ENCODE measurements at regions not wholly inside any gene's neighbourhood (a gene's known extent, or its start where the extent isn't known, plus 50 kb on each side); places are given as distances from the start of the nearest gene placed in this dataset.

DNA sequence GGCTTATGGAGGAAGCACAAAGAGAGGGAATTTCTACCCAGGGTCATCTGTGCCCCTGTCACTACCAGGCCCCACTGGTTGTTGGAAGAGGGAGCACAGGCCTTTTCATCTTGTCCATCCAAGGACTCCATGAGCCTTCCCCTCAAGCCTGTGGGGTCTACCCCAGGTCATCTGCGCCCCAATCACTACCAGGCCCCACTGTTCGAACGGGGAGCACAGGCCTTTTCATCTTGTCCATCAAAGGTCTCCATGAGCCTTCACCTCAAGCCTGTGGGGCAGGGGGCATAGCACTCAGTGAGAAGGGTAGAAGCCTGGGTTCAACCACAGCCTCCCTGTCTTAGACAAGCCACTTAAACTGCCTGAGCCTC, 101.5 kb upstream of the CDH5 start:
- DNase-seq (ENCODE audit: extremely low spot score): no peak
- intact Hi-C loops (cut with DNase I): no loop called here
- H3K4me1 ChIP-seq: peaks cover 13 to 66% (median 58%) of the 10 kb centered on the region in 4 donors

DNA sequence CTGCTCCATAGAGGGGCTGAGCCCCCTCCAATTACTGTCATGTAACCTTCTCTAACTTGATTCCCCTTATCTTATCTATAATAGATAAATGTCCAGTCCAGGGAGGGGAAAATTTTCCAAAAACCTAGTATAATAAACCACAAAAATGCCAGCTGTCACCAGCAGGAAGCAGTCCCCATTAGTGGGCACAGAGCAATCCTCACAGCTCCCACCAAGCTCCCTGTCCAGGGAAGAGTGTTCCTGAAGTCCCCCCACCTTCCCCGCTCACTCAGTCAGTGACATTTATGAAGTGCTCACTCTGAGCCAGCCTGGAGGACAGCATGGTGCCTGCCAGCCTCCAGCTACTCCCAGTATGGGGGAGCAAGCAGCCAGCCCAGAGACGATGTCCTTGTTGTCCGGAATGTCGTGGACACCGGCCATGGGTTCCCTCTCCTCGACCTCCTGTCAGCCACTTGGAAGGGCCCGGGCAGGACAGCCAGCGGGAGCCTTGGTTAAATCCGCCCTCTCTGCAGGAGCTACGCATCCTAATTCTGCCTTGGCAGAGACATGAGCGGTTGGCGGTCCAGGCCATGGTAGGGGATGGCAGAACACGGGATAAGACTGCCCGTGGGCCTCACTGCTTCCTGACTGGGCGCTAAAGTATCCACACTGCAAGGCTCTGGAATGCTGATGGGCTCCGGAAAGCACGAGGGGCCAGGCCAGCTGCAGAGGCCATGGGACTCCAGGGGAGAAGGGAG, 102.0 kb upstream of the CDH5 start:
- H3K4me1 ChIP-seq: peaks cover 13 to 61% (median 54%) of the 10 kb centered on the region in 4 donors
- DNase-seq (ENCODE audit: extremely low spot score): no peak
- no peak overlapping the region for H3K27ac ChIP-seq (replicated peaks in 1 of 4)
- TF ChIP-seq POLR2AphosphoS5 (IDR thresholded peaks at IDR 0.05): no peak
- TF ChIP-seq, protein P1, sequence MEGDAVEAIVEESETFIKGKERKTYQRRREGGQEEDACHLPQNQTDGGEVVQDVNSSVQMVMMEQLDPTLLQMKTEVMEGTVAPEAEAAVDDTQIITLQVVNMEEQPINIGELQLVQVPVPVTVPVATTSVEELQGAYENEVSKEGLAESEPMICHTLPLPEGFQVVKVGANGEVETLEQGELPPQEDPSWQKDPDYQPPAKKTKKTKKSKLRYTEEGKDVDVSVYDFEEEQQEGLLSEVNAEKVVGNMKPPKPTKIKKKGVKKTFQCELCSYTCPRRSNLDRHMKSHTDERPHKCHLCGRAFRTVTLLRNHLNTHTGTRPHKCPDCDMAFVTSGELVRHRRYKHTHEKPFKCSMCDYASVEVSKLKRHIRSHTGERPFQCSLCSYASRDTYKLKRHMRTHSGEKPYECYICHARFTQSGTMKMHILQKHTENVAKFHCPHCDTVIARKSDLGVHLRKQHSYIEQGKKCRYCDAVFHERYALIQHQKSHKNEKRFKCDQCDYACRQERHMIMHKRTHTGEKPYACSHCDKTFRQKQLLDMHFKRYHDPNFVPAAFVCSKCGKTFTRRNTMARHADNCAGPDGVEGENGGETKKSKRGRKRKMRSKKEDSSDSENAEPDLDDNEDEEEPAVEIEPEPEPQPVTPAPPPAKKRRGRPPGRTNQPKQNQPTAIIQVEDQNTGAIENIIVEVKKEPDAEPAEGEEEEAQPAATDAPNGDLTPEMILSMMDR (IDR thresholded peaks at IDR 0.05): no peak
- no peak for TF ChIP-seq EP300 (IDR thresholded peaks at IDR 0.05)
- TF ChIP-seq POLR2A (IDR thresholded peaks at IDR 0.05; ENCODE audit: low read depth): no peak
- intact Hi-C loops (cut with DNase I): no loop called here
- H3K36me3 ChIP-seq: no peaks in the 10 kb centered on the region
- no peaks in the 10 kb centered on the region for H3K9me3 ChIP-seq
- H3K4me3 ChIP-seq: no peak overlapping the region
- H3K27me3 ChIP-seq: no peaks in the 10 kb centered on the region
- WGBS: 94% methylated on average over 12 of the region's 17 CpGs

More for the DNA sequence above, 101.5 kb upstream of the CDH5 start:
- H3K9me3 ChIP-seq: no peaks in the 10 kb centered on the region
- 100% methylated on average over 3 of the region's 3 CpGs for WGBS
- TF ChIP-seq POLR2AphosphoS5 (IDR thresholded peaks at IDR 0.05) (no peak), POLR2A (IDR thresholded peaks at IDR 0.05; ENCODE audit: low read depth) (no peak), EP300 (IDR thresholded peaks at IDR 0.05) (no peak)
- TF ChIP-seq, protein P1 (IDR thresholded peaks at IDR 0.05): no peak
- no peak overlapping the region for H3K4me3 ChIP-seq
- H3K27me3 ChIP-seq: no peaks in the 10 kb centered on the region
- peak overlapping the region in 1 of 4 donors; percentile 32 for H3K27ac ChIP-seq (replicated peaks in 1 of 4)
- no peaks in the 10 kb centered on the region for H3K36me3 ChIP-seq

DNA sequence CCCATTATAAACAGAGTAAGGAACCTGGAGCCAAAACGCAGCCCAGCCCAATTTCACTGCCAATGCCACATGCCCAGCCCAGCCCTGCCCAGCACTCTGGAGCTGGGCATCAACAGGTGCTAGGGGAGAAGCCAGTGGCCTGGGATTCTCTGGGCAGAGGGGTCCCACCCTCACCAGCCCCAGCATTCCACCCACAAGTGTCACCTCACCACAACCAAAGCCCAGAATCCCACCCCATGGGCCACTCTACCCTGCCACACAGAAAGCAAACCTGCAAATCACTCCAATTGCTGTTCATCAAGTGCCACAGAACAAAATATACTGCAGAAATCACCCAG, 102.5 kb upstream of the CDH5 start:
- no peak overlapping the region for H3K27ac ChIP-seq (replicated peaks in 1 of 4)
- peaks cover 13 to 61% (median 53%) of the 10 kb centered on the region in 4 donors for H3K4me1 ChIP-seq
- DNase-seq (ENCODE audit: extremely low spot score): no peak
- intact Hi-C loops (cut with DNase I): no loop called here
- no peak for TF ChIP-seq POLR2A (IDR thresholded peaks at IDR 0.05; ENCODE audit: low read depth)
- no peak for TF ChIP-seq EP300 (IDR thresholded peaks at IDR 0.05)
- TF ChIP-seq, protein P1 (IDR thresholded peaks at IDR 0.05): no peak
- TF ChIP-seq POLR2AphosphoS5 (IDR thresholded peaks at IDR 0.05): no peak
- H3K36me3 ChIP-seq: no peaks in the 10 kb centered on the region
- no peaks in the 10 kb centered on the region for H3K27me3 ChIP-seq
- no peaks in the 10 kb centered on the region for H3K9me3 ChIP-seq
- no peak overlapping the region for H3K4me3 ChIP-seq
- WGBS: 40% methylated on average over 1 of the region's 1 CpG

DNA sequence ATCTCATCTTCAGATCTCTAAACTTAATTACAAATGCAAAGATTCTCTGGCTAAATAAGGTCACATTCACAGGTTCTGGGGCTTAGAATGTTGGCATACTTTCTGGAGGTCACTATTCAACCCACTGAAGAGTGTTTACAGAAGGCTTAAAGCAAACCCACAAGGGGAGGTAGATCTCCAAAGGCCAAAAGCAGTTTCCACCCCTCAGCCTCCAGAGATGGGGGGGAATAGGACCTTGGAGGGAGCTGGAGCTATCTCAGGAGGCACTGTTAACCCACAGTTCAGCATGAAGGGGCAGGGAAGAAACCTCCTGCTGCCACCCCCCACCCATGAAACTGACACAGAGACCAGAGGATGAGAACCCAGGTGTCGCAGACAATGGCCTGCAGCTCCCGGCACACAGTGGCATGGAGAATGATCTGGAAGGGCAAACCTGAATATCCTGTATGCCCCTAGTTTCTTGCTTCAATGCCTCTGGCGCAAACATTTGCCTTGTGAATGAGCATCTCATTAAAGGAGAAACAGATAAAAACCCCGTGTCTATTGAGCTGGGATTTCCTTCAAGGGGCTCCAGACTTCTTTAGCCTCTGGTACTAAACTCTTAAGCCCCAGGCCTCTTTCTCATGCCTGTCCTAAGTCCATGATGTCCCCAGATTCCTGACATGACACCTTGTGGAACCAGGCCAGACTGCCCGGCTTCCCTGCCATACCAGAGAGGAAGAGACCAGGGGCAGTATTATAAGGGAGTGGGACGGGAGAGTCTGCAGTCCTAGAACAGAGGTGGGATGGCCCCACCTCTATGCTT, 103.1 kb upstream of the CDH5 start:
- peak overlapping the region in 2 of 4 donors; percentile 27 to 58 for H3K27ac ChIP-seq (replicated peaks in 1 of 4)
- DNase-seq (ENCODE audit: extremely low spot score): no peak
- no peaks in the 10 kb centered on the region for H3K27me3 ChIP-seq
- H3K4me1 ChIP-seq: peaks cover 13 to 59% (median 53%) of the 10 kb centered on the region in 4 donors
- intact Hi-C loops (cut with DNase I): no loop called here
- TF ChIP-seq, protein P1 (IDR thresholded peaks at IDR 0.05): no peak
- TF ChIP-seq EP300 (IDR thresholded peaks at IDR 0.05) (no peak), POLR2A (IDR thresholded peaks at IDR 0.05; ENCODE audit: low read depth) (no peak)
- H3K9me3 ChIP-seq: no peaks in the 10 kb centered on the region
- H3K4me3 ChIP-seq: no peak overlapping the region
- 93% methylated on average over 4 of the region's 6 CpGs for WGBS
- no peaks in the 10 kb centered on the region for H3K36me3 ChIP-seq
